Sigmoid colon (tissue), 4 donors: ENCODE measurements at regions not wholly inside any gene's neighbourhood (a gene's known extent, or its start where the extent isn't known, plus 50 kb on each side); places are given as distances from the start of the nearest gene placed in this dataset.

ENCODE experiments used
- EP300 ChIP-seq, 4 donors: sonication (generic); formaldehyde crosslinking; IDR thresholded peaks; one replicate each; pipeline ENCODE4 v1.6.1; 2017; ENCODE audit warnings: antibody characterized with exemption in 4 of 4
- POLR2A ChIP-seq, 2 donors: fragments of 450-650 bp; IDR thresholded peaks; one replicate each; pipeline ENCODE4 v1.6.1; 2016; ENCODE audit warnings: antibody characterized with exemption in 2 of 2, mild to moderate bottlenecking in 2 of 2, moderate library complexity in 2 of 2
- POLR2AphosphoS5 ChIP-seq, 4 donors: sonication (generic); formaldehyde crosslinking; IDR thresholded peaks; one replicate each; pipeline ENCODE4 v1.6.1; 2017; ENCODE audit warnings: antibody characterized with exemption in 4 of 4
- TF ChIP-seq, protein P1 (sequence below), 4 experiments: fragments of 450-650 bp in 3 of 4; fragments of 200-600 bp in 1 of 4; IDR thresholded peaks; one replicate each; pipeline ENCODE4 v1.5.1; 2016 to 2019; ENCODE audit warnings: antibody characterized with exemption in 4 of 4, mild to moderate bottlenecking in 3 of 4, moderate library complexity in 2 of 4

DNA sequence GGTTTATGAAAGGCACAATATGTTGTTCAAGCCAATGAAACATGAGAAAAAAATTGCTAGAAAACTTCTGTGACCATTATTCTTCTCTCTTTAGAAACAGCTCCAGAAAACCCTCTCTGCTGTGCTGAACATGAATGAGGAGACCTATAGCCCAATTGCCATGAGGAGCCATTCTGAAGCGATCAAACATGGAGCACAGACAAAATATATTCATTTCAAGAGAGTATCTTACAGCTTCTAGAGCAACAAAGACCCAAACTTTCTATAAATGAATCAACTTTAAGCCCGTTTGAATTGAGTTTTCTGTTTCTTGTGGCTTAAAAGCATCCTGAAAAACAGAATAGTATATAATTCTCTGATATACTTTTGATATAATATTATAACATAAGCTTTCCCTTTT lies 83.4 kb upstream of the UCN3 start:
- TF ChIP-seq, protein P1, sequence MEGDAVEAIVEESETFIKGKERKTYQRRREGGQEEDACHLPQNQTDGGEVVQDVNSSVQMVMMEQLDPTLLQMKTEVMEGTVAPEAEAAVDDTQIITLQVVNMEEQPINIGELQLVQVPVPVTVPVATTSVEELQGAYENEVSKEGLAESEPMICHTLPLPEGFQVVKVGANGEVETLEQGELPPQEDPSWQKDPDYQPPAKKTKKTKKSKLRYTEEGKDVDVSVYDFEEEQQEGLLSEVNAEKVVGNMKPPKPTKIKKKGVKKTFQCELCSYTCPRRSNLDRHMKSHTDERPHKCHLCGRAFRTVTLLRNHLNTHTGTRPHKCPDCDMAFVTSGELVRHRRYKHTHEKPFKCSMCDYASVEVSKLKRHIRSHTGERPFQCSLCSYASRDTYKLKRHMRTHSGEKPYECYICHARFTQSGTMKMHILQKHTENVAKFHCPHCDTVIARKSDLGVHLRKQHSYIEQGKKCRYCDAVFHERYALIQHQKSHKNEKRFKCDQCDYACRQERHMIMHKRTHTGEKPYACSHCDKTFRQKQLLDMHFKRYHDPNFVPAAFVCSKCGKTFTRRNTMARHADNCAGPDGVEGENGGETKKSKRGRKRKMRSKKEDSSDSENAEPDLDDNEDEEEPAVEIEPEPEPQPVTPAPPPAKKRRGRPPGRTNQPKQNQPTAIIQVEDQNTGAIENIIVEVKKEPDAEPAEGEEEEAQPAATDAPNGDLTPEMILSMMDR (IDR thresholded peaks at IDR 0.05) = no peak
- TF ChIP-seq EP300 (IDR thresholded peaks at IDR 0.05) (no peak), POLR2A (IDR thresholded peaks at IDR 0.05) (no peak), POLR2AphosphoS5 (IDR thresholded peaks at IDR 0.05) (no peak)
